Erythroblast (primary cell): ENCODE measurements at regions not wholly inside any gene's neighbourhood (a gene's known extent, or its start where the extent isn't known, plus 50 kb on each side); places are given as distances from the start of the nearest gene placed in this dataset.

ENCODE experiments used
- GATA1 ChIP-seq: IDR thresholded peaks from 2 replicates; pipeline ENCODE4 v1.6.1; 2011; ENCODE audit warnings: low read depth, mild to moderate bottlenecking, control low read depth, low read length, moderate library complexity
- POLR2A ChIP-seq: IDR thresholded peaks from 2 replicates; pipeline ENCODE4 v1.6.1; 2011; ENCODE audit warnings: mild to moderate bottlenecking, low read length

- no peak for TF ChIP-seq POLR2A
- TF ChIP-seq GATA1 = no peak
Observed at GRCh38 chr4:114444211-114444610, 154.4 kb upstream of the UGT8 start.
